GM23338 (cell line): ENCODE measurements at regions not wholly inside any gene's neighbourhood (a gene's known extent, or its start where the extent isn't known, plus 50 kb on each side); places are given as distances from the start of the nearest gene placed in this dataset.

ENCODE experiments used
- CTCF ChIP-seq, 2 experiments: fragments of 200-600 bp in 1 of 2; sonication (generic) in 1 of 2; conservative IDR thresholded peaks; 2 replicates each; pipeline versions ENCODE4 v1.5.1 to v1.6.1; 2016 to 2017; ENCODE audit warnings: antibody characterized with exemption in 2 of 2, low read depth in 2 of 2, mild to moderate bottlenecking in 2 of 2, moderate library complexity in 1 of 2
- POLR2AphosphoS5 ChIP-seq: IDR thresholded peaks from 2 replicates; pipeline ENCODE4 v1.6.1; 2016; ENCODE audit warnings: antibody characterized with exemption, low read depth
- REST ChIP-seq: IDR thresholded peaks from one replicate; pipeline ENCODE4 v1.6.1; 2018; ENCODE audit warnings: antibody characterized with exemption; ENCODE audit not compliant: unreplicated experiment
- ZNF114 ChIP-seq: fragments of 250-450 bp; sonication (Bioruptor Pico); IDR thresholded peaks from 2 replicates; pipeline ENCODE4 v1.5.0; 2020; ENCODE audit warnings: mild to moderate bottlenecking, moderate library complexity
- ZNF462 ChIP-seq: fragments of 250-450 bp; sonication (Bioruptor Pico); IDR thresholded peaks from 2 replicates; pipeline ENCODE4 v1.5.0; 2020; ENCODE audit warnings: mild to moderate bottlenecking, moderate library complexity

- no peak for TF ChIP-seq CTCF (conservative IDR thresholded peaks at IDR 0.05; ENCODE audit: low read depth in 2 of 2)
- no peak for TF ChIP-seq ZNF114
- TF ChIP-seq ZNF462 = no peak
- TF ChIP-seq REST = no peak
- TF ChIP-seq POLR2AphosphoS5 = no peak
Observed at GRCh38 chr18:2281086-2281485, 290.2 kb downstream of the METTL4 start.
